HG02610 (cell line): ENCODE measurements at regions not wholly inside any gene's neighbourhood (a gene's known extent, or its start where the extent isn't known, plus 50 kb on each side); places are given as distances from the start of the nearest gene placed in this dataset.
"Not testable (repeated sequence)": the region's sequence is repeated elsewhere in the genome, so short reads cannot be mapped to it uniquely, and the experiment has no call there.

Experiments used
- ATAC-seq: cut with Tn5 transposase; IDR thresholded peaks from one replicate; pipeline ENCODE4 v1.9.1; 2021; ENCODE audit warnings: mild to moderate bottlenecking, moderate library complexity; ENCODE audit not compliant: unreplicated experiment

- ATAC-seq: no peak
Observed at GRCh38 chr14:87260460-87260859, 732.5 kb downstream of the GALC start.

GRCh38 chr14:87257421-87257820, 735.6 kb downstream of the GALC start:
- no peak for ATAC-seq

- no peak for ATAC-seq
Observed at GRCh38 chr14:87255058-87255457, 737.9 kb downstream of the GALC start.

- no peak for ATAC-seq
Observed at GRCh38 chr14:87254331-87254874, 738.6 kb downstream of the GALC start.

- not testable (repeated sequence) for ATAC-seq
Observed at GRCh38 chr14:87253791-87254190, 739.2 kb downstream of the GALC start.

- no peak for ATAC-seq
Observed at GRCh38 chr14:87252103-87252502, 740.9 kb downstream of the GALC start.

- ATAC-seq: no peak
Observed at GRCh38 chr14:87251011-87251410, 742.0 kb downstream of the GALC start.

- ATAC-seq: no peak
Observed at GRCh38 chr14:87241018-87241768, 751.8 kb downstream of the GALC start.

- not testable (repeated sequence) for ATAC-seq
Observed at GRCh38 chr14:87240319-87240718, 752.7 kb downstream of the GALC start.

- ATAC-seq: no peak
Observed at GRCh38 chr14:87233806-87234384, 759.1 kb downstream of the GALC start.

- ATAC-seq: no peak
Observed at GRCh38 chr14:87233266-87233665, 759.7 kb downstream of the GALC start.

GRCh38 chr14:87231336-87232026, 761.5 kb downstream of the GALC start:
- no peak for ATAC-seq

- ATAC-seq: no peak
Observed at GRCh38 chr14:87230726-87231125, 762.3 kb downstream of the GALC start.

GRCh38 chr14:87229131-87229530, 763.9 kb downstream of the GALC start:
- ATAC-seq: no peak

- no peak for ATAC-seq
Observed at GRCh38 chr14:87217023-87217422, 776.0 kb downstream of the GALC start.

GRCh38 chr14:87214558-87214957, 778.4 kb downstream of the GALC start:
- ATAC-seq: no peak

GRCh38 chr14:87207756-87208155, 785.2 kb downstream of the GALC start:
- ATAC-seq: no peak

- no peak for ATAC-seq
Observed at GRCh38 chr14:87205811-87206210, 787.2 kb downstream of the GALC start.

- no peak for ATAC-seq
Observed at GRCh38 chr14:87203346-87203745, 789.6 kb downstream of the GALC start.

- no peak for ATAC-seq
Observed at GRCh38 chr14:87199381-87199780, 793.6 kb downstream of the GALC start.

- ATAC-seq: no peak
Observed at GRCh38 chr14:87196436-87196835, 796.5 kb downstream of the GALC start.

GRCh38 chr14:87187786-87188185, 805.2 kb downstream of the GALC start:
- no peak for ATAC-seq
